Fibroblast of gingiva (primary cell): ENCODE measurements at regions not wholly inside any gene's neighbourhood (a gene's known extent, or its start where the extent isn't known, plus 50 kb on each side); places are given as distances from the start of the nearest gene placed in this dataset.

Experiments
- DNase-seq: peaks from one replicate; pipeline ENCODE4 v3.0.0-alpha.2; 2011; ENCODE audit warnings: low read depth

GRCh38 chr2:5955921-5956320, 263.7 kb downstream of the SOX11 start:
- DNase-seq = no peak

- no peak for DNase-seq
Measured at GRCh38 chr2:5959836-5960820, 267.9 kb downstream of the SOX11 start.

GRCh38 chr2:5967506-5967905, 275.3 kb downstream of the SOX11 start:
- no peak for DNase-seq

- DNase-seq = no peak
Measured at GRCh38 chr2:5969303-5969702, 277.1 kb downstream of the SOX11 start.

DNA sequence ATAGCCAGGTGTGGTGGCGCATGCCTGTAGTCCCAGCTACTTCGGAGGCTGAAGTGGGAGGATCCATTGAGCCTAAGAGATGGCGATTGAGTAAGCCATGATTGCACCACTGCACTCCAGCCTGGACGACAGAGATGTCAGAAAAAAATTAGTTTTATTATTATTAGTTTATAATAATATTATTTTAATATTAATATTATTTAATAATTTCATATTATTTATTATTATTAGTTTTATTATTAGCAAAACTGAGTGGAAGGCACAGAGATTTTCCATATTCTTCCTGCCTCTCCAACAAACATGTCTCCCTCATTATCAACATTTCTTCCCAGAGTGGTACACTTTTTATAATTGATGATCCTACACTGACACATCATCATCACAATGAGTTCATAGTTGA, 278.2 kb downstream of the SOX11 start:
- no peak for DNase-seq

- no peak for DNase-seq
Measured at GRCh38 chr2:5974477-5974876, 282.3 kb downstream of the SOX11 start.

DNA sequence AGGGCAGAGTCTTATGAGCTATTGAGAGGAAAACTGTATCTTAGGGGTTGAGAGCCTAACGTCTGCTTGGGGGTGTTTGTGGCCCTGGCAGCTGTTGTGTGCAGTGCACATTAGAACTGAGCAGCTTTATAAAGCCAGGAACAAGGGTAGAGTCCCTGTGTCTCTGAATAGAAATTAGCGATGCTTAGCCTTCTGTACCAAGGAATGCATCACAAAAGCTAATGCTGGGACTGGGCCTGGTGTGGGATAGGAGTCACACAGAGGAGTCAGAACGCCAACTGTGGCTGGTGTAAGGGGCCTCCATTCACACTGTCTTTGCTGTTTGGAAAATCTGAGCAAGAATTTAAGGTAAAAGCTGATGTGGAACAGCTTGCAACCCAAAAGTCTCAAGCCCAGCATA, 283.2 kb downstream of the SOX11 start:
- DNase-seq = no peak

DNA sequence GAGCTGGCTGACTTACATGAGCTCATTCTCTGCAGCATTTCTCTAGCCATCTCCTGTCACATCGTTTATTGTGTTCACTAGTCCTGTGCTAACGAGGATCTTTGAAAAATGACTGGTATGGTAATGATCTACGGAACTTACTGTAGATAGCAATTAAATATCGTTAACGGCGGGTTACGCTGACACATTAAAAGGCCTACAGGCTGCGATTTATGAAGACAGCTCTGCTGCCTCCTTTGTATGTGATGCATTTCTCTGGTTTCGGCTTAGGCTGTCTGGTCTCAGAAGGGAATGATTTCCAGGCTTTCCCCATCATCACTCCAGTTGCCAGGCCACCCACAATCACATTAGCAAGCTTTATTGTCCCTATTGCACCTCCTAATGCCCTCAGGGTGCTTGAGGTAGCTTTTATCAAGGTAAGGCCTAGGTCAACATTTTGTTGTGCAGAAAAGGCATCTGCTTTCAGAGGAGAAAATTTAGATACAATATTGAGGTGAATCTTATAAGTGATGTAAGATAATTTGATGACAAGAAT, 284.4 kb downstream of the SOX11 start:
- no peak for DNase-seq

- no peak for DNase-seq
Measured at GRCh38 chr2:5977477-5977876, 285.3 kb downstream of the SOX11 start.

GRCh38 chr2:5978131-5978751, 286.1 kb downstream of the SOX11 start:
- no peak for DNase-seq

GRCh38 chr2:5980450-5981190, 288.4 kb downstream of the SOX11 start:
- no peak for DNase-seq

DNA sequence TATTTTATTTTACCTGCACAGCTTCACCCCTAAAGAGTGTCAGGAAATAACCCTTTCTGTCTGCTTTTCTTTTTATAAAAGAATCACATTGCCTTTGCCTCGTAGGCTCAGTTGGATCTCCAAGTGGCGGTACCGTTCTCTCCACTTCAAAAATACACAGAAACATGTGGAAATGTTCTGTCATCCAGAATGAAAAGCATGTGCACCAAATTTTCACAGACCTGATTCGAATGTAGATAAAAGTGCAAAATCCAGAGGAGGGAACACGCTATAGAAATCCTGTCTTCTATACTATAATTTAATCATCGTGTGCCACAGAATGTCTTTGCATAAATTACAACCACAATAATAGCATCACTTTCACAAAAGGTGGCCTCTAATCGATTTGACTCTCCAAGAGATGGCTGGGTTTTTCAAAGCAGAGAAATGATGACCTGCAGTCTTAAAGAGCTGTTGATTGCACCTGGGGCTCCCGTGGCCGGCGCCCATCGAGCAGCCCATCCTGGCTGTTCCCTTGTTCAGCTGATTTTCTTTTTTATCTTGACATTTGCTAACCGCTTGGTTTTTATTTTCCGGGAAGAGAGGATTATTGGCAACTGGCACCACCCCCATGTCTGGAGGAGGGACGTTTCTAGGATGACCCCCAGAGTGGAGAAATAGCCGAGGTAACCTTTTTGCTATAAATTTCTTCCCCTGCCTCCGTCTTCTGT, 290.2 kb downstream of the SOX11 start:
- DNase-seq = no peak

GRCh38 chr2:5982903-5983265, 290.7 kb downstream of the SOX11 start:
- DNase-seq = no peak

- DNase-seq = no peak
Measured at GRCh38 chr2:5983511-5984272, 291.5 kb downstream of the SOX11 start.

DNA sequence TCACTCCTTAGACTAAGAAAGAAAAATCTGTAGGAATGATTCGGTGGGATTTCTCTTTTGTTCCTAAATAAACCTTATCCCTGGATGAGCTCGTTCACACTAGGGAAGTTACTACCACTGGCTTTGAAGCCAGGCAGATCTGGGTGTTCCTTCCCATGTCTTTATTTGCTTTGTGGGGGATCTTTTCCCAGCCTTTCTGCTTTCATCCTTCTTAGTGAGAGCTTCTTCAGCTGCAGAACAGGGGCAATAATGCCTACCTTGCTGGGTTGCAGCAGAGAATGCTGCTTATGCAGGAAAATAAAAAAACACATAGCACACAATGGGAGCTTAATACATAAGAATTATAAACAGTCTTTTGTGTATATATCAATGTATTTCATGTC, 292.1 kb downstream of the SOX11 start:
- DNase-seq = no peak

DNA sequence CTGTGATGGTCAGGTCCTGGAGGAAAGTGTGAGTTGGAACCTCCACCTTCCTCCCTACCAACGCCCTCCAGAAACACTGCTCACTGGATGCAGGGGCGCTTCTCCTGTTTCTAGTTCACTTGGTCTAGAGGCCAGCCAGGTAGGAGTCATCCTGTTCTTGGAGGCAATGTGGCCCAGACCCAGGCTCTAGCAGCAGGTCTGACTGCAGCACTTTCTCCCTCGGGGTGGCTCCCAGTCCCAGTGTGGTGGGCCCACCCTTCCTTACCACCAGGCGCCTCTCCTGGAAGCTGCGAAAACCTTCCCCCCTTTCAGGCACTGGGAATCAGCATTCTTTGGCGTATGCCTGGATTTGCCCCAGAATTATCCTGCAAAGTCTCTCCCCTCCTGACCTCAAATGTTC, 292.8 kb downstream of the SOX11 start:
- no peak for DNase-seq

DNA sequence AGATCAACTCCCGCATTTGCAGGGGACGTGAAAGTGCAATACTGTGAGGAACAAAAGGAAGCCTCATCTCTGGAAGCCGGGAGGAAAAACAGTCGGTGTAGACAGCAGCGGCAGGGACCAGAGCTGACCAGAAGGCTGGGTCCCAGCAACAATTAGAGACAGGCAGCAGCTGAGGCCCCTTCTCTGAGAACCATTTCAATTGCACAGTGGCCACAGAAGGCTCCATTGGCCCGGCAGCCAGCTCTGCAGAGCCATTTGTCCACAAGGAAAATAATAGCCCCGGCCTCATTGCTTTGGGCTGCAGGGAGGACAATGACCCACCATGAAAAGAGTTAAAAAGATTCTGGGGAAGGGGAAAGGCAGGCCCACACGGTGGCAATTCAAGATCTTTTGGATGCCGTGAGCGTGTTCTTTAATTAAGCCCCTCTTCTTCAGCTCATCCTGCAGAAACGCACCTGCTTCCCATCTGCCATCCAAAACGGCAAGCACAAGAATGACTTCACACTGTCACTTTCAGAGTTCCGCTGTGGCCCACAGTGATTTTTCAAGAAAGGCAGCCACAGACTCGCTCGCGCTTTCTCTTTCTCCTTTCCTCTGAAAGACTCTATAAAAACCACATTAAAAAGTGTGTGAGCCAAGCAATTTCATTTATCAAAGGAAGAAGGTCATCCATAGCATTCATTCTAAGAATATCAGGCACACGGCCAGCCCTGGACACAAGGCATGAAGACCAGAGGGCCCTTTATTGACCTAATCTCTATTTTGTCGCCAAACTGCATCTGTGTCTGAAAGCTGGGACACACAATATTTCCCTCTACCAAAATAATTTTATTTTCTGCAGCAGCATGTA, 293.6 kb downstream of the SOX11 start:
- DNase-seq = no peak

DNA sequence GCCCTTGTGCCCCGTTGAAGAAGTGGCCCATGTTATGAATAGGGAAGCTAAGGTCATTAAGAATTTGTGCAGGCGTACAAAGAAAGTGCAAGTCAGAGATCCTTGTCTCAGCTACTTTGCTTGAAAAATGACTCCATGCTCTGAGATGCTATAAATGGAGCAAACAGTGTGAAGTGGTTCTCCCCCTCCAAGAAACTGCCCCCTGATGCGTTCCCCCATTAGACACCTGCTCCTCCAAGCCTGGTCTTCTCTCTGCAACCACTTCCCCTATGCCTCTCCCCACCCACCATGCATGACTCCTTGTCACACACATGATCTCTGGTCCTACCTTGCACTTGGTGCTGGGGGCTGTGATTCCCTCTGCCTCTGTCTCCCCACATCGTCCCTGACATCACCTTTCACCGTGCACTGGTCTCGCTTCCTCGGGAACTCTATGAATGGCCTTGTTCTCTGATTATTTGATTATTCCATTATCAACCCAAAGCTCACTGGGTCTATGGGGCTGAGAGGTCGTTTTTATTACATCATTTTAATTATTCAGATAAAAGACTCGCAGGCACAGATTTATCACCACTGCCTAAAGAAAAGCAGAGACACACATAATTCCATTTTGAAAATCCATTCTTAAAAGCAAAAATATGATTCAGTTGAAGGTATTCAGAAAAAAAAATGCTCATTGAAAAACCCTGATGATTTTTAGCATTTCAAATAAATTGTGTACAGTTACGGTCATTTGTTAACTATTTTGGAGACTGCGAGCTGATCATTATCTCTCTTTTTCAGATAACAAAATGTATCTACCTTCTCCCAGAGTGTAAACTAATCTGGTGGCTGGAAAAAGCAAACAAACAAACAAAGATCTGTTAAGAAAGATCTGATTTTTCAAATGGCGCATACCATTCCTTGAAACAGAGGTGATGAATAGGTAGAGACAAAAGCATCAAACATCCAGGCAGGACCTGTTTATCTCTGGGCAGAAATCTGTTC, 294.9 kb downstream of the SOX11 start:
- no peak for DNase-seq

DNA sequence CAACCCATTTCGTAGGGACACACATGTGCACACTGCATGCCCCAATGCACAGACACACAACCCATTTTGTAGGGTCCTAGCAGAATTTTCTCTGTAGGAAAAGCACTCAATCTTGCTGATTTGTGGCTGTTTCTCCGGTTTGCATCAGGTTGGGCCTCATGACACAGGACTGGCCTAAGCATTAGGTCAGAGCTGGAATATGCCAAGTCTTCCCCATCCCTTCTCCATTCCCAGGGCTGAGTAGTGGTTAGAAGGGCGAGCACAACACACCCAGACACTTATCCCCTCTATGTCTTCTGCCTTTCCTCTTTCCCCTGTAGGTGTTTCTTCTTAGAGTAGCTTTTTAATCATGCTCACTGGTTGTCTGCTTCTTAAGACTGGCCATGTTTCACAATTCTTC, 295.9 kb downstream of the SOX11 start:
- DNase-seq = no peak
